Right lobe of liver (tissue), 4 donors: ENCODE measurements at regions not wholly inside any gene's neighbourhood (a gene's known extent, or its start where the extent isn't known, plus 50 kb on each side); places are given as distances from the start of the nearest gene placed in this dataset.

ENCODE experiments used
- POLR2A ChIP-seq: fragments of 450-650 bp; IDR thresholded peaks from one replicate; pipeline ENCODE4 v1.6.1; 2017; ENCODE audit warnings: antibody characterized with exemption, mild to moderate bottlenecking
- TF ChIP-seq, protein P1 (sequence below), 4 donors: fragments of 200-600 bp in 3 of 4; fragments of 450-650 bp in 1 of 4; IDR thresholded peaks; one replicate each; pipeline versions ENCODE4 v1.5.1 to v1.8.0; 2016 to 2022; ENCODE audit warnings: antibody characterized with exemption in 4 of 4, mild to moderate bottlenecking in 2 of 4
- donor health status: DM: no; HTN: no; CAD: no.
- donor health status: DM: no; HTN: no; CAD: no.
- donor health status: DM: no; HTN: yes; CAD: no.

DNA sequence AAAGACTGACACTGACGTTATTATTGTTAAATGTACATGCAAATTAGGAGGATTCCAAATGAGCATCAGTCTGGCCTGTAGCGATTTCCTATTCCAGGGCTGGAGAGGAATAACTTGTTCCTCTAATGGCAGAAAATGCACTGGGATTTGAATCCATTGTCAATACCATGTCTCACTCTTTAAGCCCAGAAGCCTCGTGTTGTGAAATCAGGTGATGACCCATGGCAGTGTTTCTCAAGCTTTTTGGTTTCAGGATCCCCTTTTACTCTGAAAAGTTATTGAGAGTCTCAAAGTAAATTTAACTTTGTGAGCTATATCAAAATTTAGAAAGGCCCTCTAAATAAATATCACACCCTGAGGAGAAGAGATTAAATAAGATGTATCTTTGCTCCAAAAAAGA is 279.2 kb downstream of the GALR1 start:
- TF ChIP-seq, protein P1, sequence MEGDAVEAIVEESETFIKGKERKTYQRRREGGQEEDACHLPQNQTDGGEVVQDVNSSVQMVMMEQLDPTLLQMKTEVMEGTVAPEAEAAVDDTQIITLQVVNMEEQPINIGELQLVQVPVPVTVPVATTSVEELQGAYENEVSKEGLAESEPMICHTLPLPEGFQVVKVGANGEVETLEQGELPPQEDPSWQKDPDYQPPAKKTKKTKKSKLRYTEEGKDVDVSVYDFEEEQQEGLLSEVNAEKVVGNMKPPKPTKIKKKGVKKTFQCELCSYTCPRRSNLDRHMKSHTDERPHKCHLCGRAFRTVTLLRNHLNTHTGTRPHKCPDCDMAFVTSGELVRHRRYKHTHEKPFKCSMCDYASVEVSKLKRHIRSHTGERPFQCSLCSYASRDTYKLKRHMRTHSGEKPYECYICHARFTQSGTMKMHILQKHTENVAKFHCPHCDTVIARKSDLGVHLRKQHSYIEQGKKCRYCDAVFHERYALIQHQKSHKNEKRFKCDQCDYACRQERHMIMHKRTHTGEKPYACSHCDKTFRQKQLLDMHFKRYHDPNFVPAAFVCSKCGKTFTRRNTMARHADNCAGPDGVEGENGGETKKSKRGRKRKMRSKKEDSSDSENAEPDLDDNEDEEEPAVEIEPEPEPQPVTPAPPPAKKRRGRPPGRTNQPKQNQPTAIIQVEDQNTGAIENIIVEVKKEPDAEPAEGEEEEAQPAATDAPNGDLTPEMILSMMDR (IDR thresholded peaks at IDR 0.05) = no peak
- TF ChIP-seq POLR2A = no peak
